WTC11 (cell line): ENCODE measurements at regions not wholly inside any gene's neighbourhood (a gene's known extent, or its start where the extent isn't known, plus 50 kb on each side); places are given as distances from the start of the nearest gene placed in this dataset.

Source experiments
- ATAC-seq: fragments of 200-7000 bp; cut with Tn5 transposase; 2 replicates; pipeline ENCODE4 v1.10.0; 2021; ENCODE audit warnings: mild to moderate bottlenecking, moderate library complexity
- CTCF ChIA-PET: fragments of 300-600 bp; sonication (Branson Sonifier 250); formaldehyde crosslinking; loops from one replicate; lab custom pipeline; 2021; ENCODE audit warnings: antibody characterized with exemption; lab: Charles Lee
- POLR2A ChIA-PET: fragments of 350-600 bp; sonication (Branson Sonifier 250); formaldehyde crosslinking; loops from one replicate; lab custom pipeline; 2021; ENCODE audit warnings: antibody characterized with exemption; lab: Charles Lee
- DNase-seq: peaks from one replicate; pipeline ENCODE4 v3.0.0; 2021; ENCODE audit warnings: low spot score
- H3K27ac Mint-ChIP-seq: 2 replicates; pipeline ENCODE4 v1.8.0; 2021; ENCODE audit warnings: mixed read lengths
- H3K27me3 Mint-ChIP-seq: 2 replicates; pipeline ENCODE4 v1.8.0; 2021; ENCODE audit warnings: low read depth, mild to moderate bottlenecking, moderate library complexity, mixed read lengths
- H3K36me3 Mint-ChIP-seq: 2 replicates; pipeline ENCODE4 v1.8.0; 2021; ENCODE audit warnings: mixed read lengths
- H3K4me1 Mint-ChIP-seq: 2 replicates; pipeline ENCODE4 v1.8.0; 2022; ENCODE audit warnings: mixed read lengths
- H3K4me3 Mint-ChIP-seq: 2 replicates; pipeline ENCODE4 v1.8.0; 2021; ENCODE audit warnings: mild to moderate bottlenecking, moderate library complexity, mixed read lengths
- H3K9me3 Mint-ChIP-seq: 2 replicates; pipeline ENCODE4 v1.8.0; 2021; ENCODE audit warnings: mixed read lengths
- AR ChIP-seq: fragments of 250-450 bp; sonication (Bioruptor Pico); IDR thresholded peaks from 2 replicates; pipeline ENCODE4 v1.9.0; 2021; ENCODE audit warnings: mild to moderate bottlenecking
- CREB1 ChIP-seq: sonication (generic); formaldehyde crosslinking; IDR thresholded peaks from 2 replicates; pipeline ENCODE4 v1.8.0; 2023; ENCODE audit warnings: mild to moderate bottlenecking, missing genetic modification reagents
- E2F1 ChIP-seq: sonication (generic); formaldehyde crosslinking; IDR thresholded peaks from 2 replicates; pipeline ENCODE4 v1.8.0; 2022; ENCODE audit warnings: mild to moderate bottlenecking, missing genetic modification reagents
- HMGXB4 ChIP-seq: sonication (generic); formaldehyde crosslinking; IDR thresholded peaks from 2 replicates; pipeline ENCODE4 v1.8.1; 2023; ENCODE audit warnings: mild to moderate bottlenecking, moderate library complexity, missing genetic modification reagents
- JAZF1 ChIP-seq: fragments of 250-450 bp; sonication (Bioruptor Pico); IDR thresholded peaks from 2 replicates; pipeline ENCODE4 v1.9.0; 2021; ENCODE audit warnings: moderate library complexity, mild to moderate bottlenecking, inconsistent platforms
- JUN ChIP-seq: sonication (generic); formaldehyde crosslinking; IDR thresholded peaks from 2 replicates; pipeline ENCODE4 v1.8.0; 2023; ENCODE audit warnings: mild to moderate bottlenecking, missing genetic modification reagents
- MLX ChIP-seq: sonication (generic); formaldehyde crosslinking; IDR thresholded peaks from 2 replicates; pipeline ENCODE4 v1.8.1; 2023; ENCODE audit warnings: mild to moderate bottlenecking, missing genetic modification reagents, moderate library complexity
- MYBL2 ChIP-seq: sonication (generic); formaldehyde crosslinking; IDR thresholded peaks from 2 replicates; pipeline ENCODE4 v1.8.1; 2023; ENCODE audit warnings: mild to moderate bottlenecking, moderate library complexity, missing genetic modification reagents
- NFATC4 ChIP-seq: fragments of 250-450 bp; sonication (Bioruptor Pico); IDR thresholded peaks from 2 replicates; pipeline ENCODE4 v1.9.0; 2021; ENCODE audit warnings: mild to moderate bottlenecking
- NR2C2 ChIP-seq: sonication (generic); formaldehyde crosslinking; IDR thresholded peaks from 2 replicates; pipeline ENCODE4 v1.8.0; 2022; ENCODE audit warnings: mild to moderate bottlenecking, missing genetic modification reagents
- PREB ChIP-seq: sonication (generic); formaldehyde crosslinking; IDR thresholded peaks from 2 replicates; pipeline ENCODE4 v1.8.1; 2022; ENCODE audit warnings: mild to moderate bottlenecking, missing genetic modification reagents, moderate library complexity, borderline replicate concordance
- SOX15 ChIP-seq: fragments of 250-450 bp; sonication (Bioruptor Pico); IDR thresholded peaks from 2 replicates; pipeline ENCODE4 v1.9.0; 2021; ENCODE audit warnings: mild to moderate bottlenecking
- USF1 ChIP-seq: sonication (generic); formaldehyde crosslinking; IDR thresholded peaks from 2 replicates; pipeline ENCODE4 v1.8.0; 2022; ENCODE audit warnings: mild to moderate bottlenecking, missing genetic modification reagents
- ZBTB21 ChIP-seq: sonication (generic); formaldehyde crosslinking; IDR thresholded peaks from 2 replicates; pipeline ENCODE4 v1.8.1; 2023; ENCODE audit warnings: mild to moderate bottlenecking, missing genetic modification reagents, borderline replicate concordance
- ZNF121 ChIP-seq: sonication (generic); formaldehyde crosslinking; IDR thresholded peaks from 2 replicates; pipeline ENCODE4 v1.8.0; 2023; ENCODE audit warnings: missing genetic modification reagents
- ZNF396 ChIP-seq: fragments of 250-450 bp; sonication (Bioruptor Pico); IDR thresholded peaks from 2 replicates; pipeline ENCODE4 v1.8.0; 2021; ENCODE audit warnings: mild to moderate bottlenecking, moderate library complexity, borderline replicate concordance
- ZNF512 ChIP-seq: sonication (generic); formaldehyde crosslinking; IDR thresholded peaks from 2 replicates; pipeline ENCODE4 v1.8.1; 2022; ENCODE audit warnings: missing genetic modification reagents, borderline replicate concordance
- ZNF532 ChIP-seq: fragments of 250-450 bp; sonication (Bioruptor Pico); IDR thresholded peaks from 2 replicates; pipeline ENCODE4 v1.9.0; 2021; ENCODE audit warnings: mild to moderate bottlenecking, borderline replicate concordance

GRCh38 chr2:103166456-103167324 is 404.9 kb downstream of the TMEM182 start:
- no peak for ATAC-seq
- CTCF ChIA-PET = interaction anchor here (0.6 kb wide), 2 partner anchors 190 to 1202 kb away, joined by 3 read pairs; no protein-coding TSS in a partner anchor
- H3K27ac Mint-ChIP-seq = no peak overlapping the region
- no peak overlapping the region for H3K4me3 Mint-ChIP-seq
- POLR2A ChIA-PET = no interaction called here
- TF ChIP-seq ZBTB21 (CRISPR knock-in tag) = no peak
- TF ChIP-seq ZNF532 (CRISPR knock-in tag) = no peak
- TF ChIP-seq MYBL2 (CRISPR knock-in tag) = no peak
- no peak for TF ChIP-seq JUN (CRISPR knock-in tag)
- TF ChIP-seq SOX15 (CRISPR knock-in tag) = no peak
- no peak for TF ChIP-seq USF1 (CRISPR knock-in tag)
- H3K27me3 Mint-ChIP-seq = no peaks in the 10 kb centered on the region
- H3K9me3 Mint-ChIP-seq = peaks cover 6% of the 10 kb centered on the region
- peaks cover 37% of the 10 kb centered on the region for H3K4me1 Mint-ChIP-seq
- DNase-seq = no peak
- H3K36me3 Mint-ChIP-seq = no peaks in the 10 kb centered on the region

- DNase-seq = no peak
- ChIA-PET POLR2A (interaction anchor here (0.6 kb wide), 1 partner anchor 136 kb away, joined by 6 read pairs; no protein-coding TSS in a partner anchor), CTCF (no interaction called here)
- Mint-ChIP-seq H3K27me3 (no peaks in the 10 kb centered on the region), H3K4me3 (no peak overlapping the region), H3K27ac (no peak overlapping the region), H3K4me1 (peaks cover 29% of the 10 kb centered on the region), H3K36me3 (no peaks in the 10 kb centered on the region), H3K9me3 (peaks cover 6% of the 10 kb centered on the region)
- no peak for ATAC-seq
- no peak for TF ChIP-seq AR
- no peak for TF ChIP-seq HMGXB4
- no peak for TF ChIP-seq MLX
- TF ChIP-seq ZNF512 (CRISPR knock-in tag) = no peak
- TF ChIP-seq PREB (CRISPR knock-in tag) = no peak
- TF ChIP-seq E2F1 (CRISPR knock-in tag) = no peak
- no peak for TF ChIP-seq NFATC4 (CRISPR knock-in tag)
- no peak for TF ChIP-seq CREB1
- no peak for TF ChIP-seq ZNF396 (CRISPR knock-in tag)
- TF ChIP-seq ZNF121 (CRISPR knock-in tag) = no peak
- TF ChIP-seq NR2C2 (CRISPR knock-in tag) = no peak
- TF ChIP-seq JAZF1 (CRISPR knock-in tag) = no peak
These were observed 405.8 kb downstream of the TMEM182 start for GRCh38 chr2:103167599-103167998.
